HL-60 (cell line): ENCODE measurements at regions not wholly inside any gene's neighbourhood (a gene's known extent, or its start where the extent isn't known, plus 50 kb on each side); places are given as distances from the start of the nearest gene placed in this dataset.

Source experiments
- POLR2AphosphoS5 ChIP-seq: IDR thresholded peaks from 2 replicates; pipeline ENCODE4 v1.6.1; 2012; ENCODE audit warnings: low read depth
- TF ChIP-seq, protein P1 (sequence below): IDR thresholded peaks from one replicate; pipeline ENCODE4 v1.5.1; 2011; ENCODE audit warnings: low read length, control low read depth, inconsistent platforms; ENCODE audit not compliant: insufficient read depth

DNA sequence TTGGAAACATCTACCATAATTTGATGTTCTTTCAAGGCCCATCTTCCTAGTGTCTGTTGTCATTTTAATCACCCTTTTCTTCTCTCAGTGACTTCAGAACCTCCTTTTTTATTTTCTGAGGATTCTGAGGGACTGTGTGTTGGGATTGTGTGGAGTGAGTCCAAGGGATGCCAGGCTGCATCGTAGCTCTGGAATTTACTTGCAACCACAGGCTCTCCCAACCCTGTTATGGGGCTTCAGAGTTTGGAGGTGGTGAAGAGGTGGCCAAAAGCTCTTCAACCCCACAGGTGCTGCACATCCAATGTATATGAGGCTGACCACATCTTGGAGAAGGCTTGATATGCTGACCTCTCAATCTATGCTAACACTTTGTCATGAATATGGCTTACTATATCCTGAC, 79.5 kb upstream of the GPR141 start:
- TF ChIP-seq, protein P1, sequence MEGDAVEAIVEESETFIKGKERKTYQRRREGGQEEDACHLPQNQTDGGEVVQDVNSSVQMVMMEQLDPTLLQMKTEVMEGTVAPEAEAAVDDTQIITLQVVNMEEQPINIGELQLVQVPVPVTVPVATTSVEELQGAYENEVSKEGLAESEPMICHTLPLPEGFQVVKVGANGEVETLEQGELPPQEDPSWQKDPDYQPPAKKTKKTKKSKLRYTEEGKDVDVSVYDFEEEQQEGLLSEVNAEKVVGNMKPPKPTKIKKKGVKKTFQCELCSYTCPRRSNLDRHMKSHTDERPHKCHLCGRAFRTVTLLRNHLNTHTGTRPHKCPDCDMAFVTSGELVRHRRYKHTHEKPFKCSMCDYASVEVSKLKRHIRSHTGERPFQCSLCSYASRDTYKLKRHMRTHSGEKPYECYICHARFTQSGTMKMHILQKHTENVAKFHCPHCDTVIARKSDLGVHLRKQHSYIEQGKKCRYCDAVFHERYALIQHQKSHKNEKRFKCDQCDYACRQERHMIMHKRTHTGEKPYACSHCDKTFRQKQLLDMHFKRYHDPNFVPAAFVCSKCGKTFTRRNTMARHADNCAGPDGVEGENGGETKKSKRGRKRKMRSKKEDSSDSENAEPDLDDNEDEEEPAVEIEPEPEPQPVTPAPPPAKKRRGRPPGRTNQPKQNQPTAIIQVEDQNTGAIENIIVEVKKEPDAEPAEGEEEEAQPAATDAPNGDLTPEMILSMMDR = no peak
- TF ChIP-seq POLR2AphosphoS5 = no peak
